Central memory CD8-positive, alpha-beta T cell (primary cell): ENCODE measurements at regions not wholly inside any gene's neighbourhood (a gene's known extent, or its start where the extent isn't known, plus 50 kb on each side); places are given as distances from the start of the nearest gene placed in this dataset.

Experiments used
- ATAC-seq: fragments of 150-1000 bp; cut with Tn5 transposase; replicated peaks from 2 replicates; pipeline ENCODE4 v1.10.0; 2022; ENCODE audit warnings: mild to moderate bottlenecking, moderate FRiP score, moderate number of reproducible peaks; ENCODE audit not compliant: poor library complexity, severe bottlenecking; ENCODE audit errors: extremely low read depth
- DNase-seq, 2 donors: peaks; one replicate each; pipeline ENCODE4 v3.0.0; 2021; ENCODE audit warnings: low spot score in 2 of 2
- H3K27ac Mint-ChIP-seq: one replicate; pipeline ENCODE4 v1.8.0; 2022; ENCODE audit warnings: low read depth, mild to moderate bottlenecking, moderate library complexity, mixed read lengths
- H3K27me3 Mint-ChIP-seq: one replicate; pipeline ENCODE4 v1.8.0; 2022; ENCODE audit warnings: mixed read lengths
- H3K36me3 Mint-ChIP-seq: one replicate; pipeline ENCODE4 v1.8.0; 2022; ENCODE audit warnings: mild to moderate bottlenecking, moderate library complexity, mixed read lengths; ENCODE audit not compliant: insufficient read depth
- H3K4me1 Mint-ChIP-seq: one replicate; pipeline ENCODE4 v1.8.0; 2022; ENCODE audit warnings: mixed read lengths
- H3K4me3 Mint-ChIP-seq: one replicate; pipeline ENCODE4 v1.8.0; 2022; ENCODE audit warnings: mild to moderate bottlenecking, moderate library complexity, mixed read lengths
- H3K9me3 Mint-ChIP-seq: one replicate; pipeline ENCODE4 v1.8.0; 2022; ENCODE audit warnings: mixed read lengths

DNA sequence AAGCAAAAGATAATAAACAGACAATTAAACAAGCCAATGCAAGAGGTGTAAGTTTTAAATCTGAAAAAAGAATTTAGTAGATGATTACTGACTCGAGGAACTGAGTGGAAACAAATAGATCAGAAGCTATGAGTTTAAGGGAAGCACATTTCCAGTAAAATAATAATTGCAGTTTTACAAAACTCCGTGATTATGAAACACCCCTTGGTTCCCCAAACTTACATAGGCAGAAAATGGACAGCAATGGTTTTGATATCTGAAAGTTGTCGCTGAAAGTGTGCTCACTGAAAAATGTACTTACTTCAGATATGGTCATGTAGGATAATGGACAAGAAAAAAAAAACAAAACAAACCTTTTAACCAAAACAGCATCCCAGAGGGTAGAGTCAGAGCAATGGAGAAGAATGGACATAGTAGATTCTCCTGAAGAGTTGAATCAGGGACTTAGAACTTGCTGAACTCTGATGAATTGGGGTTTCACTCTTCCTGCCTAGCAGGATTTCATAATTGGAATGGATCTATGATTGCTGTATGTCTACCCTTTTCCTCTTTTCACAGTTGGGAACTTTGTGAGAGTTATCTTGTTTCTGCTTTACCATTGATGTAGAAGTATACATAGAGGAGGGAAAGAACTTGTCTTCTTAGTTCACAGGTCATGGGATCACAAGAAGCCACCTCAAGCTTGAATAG lies 305.6 kb upstream of the ZEB2 start:
- Mint-ChIP-seq H3K9me3 (no peaks in the 10 kb centered on the region), H3K4me3 (no peak overlapping the region), H3K36me3 (no peaks in the 10 kb centered on the region), H3K27me3 (no peaks in the 10 kb centered on the region), H3K4me1 (no peaks in the 10 kb centered on the region), H3K27ac (no peak overlapping the region)
- DNase-seq (no peak), ATAC-seq (no peak)

DNA sequence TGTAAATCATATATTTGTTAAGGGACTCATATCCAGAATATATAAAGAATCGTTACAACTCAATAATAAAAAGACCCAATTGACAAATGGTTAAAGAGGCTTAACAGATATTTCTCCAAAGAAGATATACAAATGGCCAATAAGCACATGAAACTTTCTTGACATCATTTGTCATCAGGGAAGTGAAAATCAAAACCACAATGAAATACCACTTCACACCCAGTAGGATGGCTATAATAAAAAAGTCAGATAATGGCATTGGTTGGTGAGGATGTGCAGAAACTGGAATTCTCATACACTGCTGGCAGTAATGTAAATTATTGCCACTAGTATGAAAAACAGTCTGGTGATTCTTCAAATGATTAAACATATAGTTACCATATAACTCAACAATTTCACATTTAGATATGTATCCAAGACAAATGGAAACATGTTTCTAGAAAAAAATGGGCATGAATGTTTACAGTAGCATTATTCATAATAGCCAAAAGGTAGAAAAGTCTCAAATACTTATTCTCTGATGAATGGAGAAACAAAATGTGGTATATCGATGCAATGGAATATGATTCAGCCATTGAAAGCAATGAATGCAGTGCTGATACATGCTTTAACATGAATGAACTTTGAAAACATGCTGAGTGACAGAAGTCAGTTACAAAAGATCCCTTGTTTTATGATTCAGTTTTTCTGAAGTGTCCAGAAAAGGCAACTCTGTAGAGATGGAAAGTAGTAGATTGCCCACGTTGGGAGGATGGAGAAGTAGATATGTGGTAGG lies 304.6 kb upstream of the ZEB2 start:
- Mint-ChIP-seq H3K9me3 (no peaks in the 10 kb centered on the region), H3K36me3 (no peaks in the 10 kb centered on the region), H3K4me1 (no peaks in the 10 kb centered on the region), H3K4me3 (no peak overlapping the region), H3K27me3 (no peaks in the 10 kb centered on the region), H3K27ac (no peak overlapping the region)
- DNase-seq (no peak), ATAC-seq (no peak)

- Mint-ChIP-seq H3K4me1 (no peaks in the 10 kb centered on the region), H3K4me3 (no peak overlapping the region), H3K27ac (no peak overlapping the region), H3K9me3 (no peaks in the 10 kb centered on the region), H3K27me3 (no peaks in the 10 kb centered on the region), H3K36me3 (no peaks in the 10 kb centered on the region)
- no peak for DNase-seq
- no peak for ATAC-seq
Observed at GRCh38 chr2:144822966-144823365, 303.0 kb upstream of the ZEB2 start.

GRCh38 chr2:144812288-144812687 lies 292.4 kb upstream of the ZEB2 start:
- no peaks in the 10 kb centered on the region for H3K9me3 Mint-ChIP-seq
- no peak for DNase-seq
- H3K27ac Mint-ChIP-seq: no peak overlapping the region
- H3K4me3 Mint-ChIP-seq: no peak overlapping the region
- no peaks in the 10 kb centered on the region for H3K4me1 Mint-ChIP-seq
- peaks cover 34% of the 10 kb centered on the region for H3K27me3 Mint-ChIP-seq
- H3K36me3 Mint-ChIP-seq: no peaks in the 10 kb centered on the region
- ATAC-seq: no peak

DNA sequence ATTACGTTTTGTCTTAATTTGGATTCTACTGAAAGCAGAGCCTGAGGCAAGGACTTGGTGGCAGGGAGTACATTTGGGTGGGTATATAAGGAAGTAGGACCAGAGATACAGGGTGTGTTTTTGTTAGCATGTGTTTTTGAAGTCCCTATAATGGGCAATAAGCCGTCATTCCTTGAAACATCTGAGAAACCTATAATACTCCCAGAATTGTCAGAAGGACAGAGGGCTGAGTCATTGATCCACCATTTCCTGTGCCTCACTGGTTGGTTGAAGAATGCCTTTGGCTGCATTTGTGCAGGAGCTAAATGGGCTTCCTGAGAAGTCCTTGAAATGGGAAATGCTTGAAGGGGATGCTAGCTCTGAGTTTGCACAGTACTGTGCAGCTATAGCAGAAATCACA lies 281.8 kb upstream of the ZEB2 start:
- DNase-seq: no peak
- no peaks in the 10 kb centered on the region for H3K9me3 Mint-ChIP-seq
- H3K4me1 Mint-ChIP-seq: no peaks in the 10 kb centered on the region
- H3K27ac Mint-ChIP-seq: no peak overlapping the region
- H3K36me3 Mint-ChIP-seq: peaks cover 4% of the 10 kb centered on the region
- H3K27me3 Mint-ChIP-seq: peaks cover 10% of the 10 kb centered on the region
- no peak overlapping the region for H3K4me3 Mint-ChIP-seq
- no peak for ATAC-seq

- ATAC-seq: no peak
- no peak overlapping the region for H3K4me3 Mint-ChIP-seq
- peaks cover 4% of the 10 kb centered on the region for H3K36me3 Mint-ChIP-seq
- H3K9me3 Mint-ChIP-seq: no peaks in the 10 kb centered on the region
- no peak overlapping the region for H3K27ac Mint-ChIP-seq
- peaks cover 10% of the 10 kb centered on the region for H3K27me3 Mint-ChIP-seq
- no peaks in the 10 kb centered on the region for H3K4me1 Mint-ChIP-seq
- DNase-seq: no peak
Observed at GRCh38 chr2:144801325-144801724, 281.4 kb upstream of the ZEB2 start.

- Mint-ChIP-seq H3K27me3 (peaks cover 10% of the 10 kb centered on the region), H3K36me3 (peaks cover 4% of the 10 kb centered on the region), H3K4me3 (no peak overlapping the region), H3K4me1 (no peaks in the 10 kb centered on the region), H3K9me3 (no peaks in the 10 kb centered on the region), H3K27ac (no peak overlapping the region)
- DNase-seq (no peak), ATAC-seq (no peak)
Observed at GRCh38 chr2:144798989-144799388, 279.1 kb upstream of the ZEB2 start.

DNA sequence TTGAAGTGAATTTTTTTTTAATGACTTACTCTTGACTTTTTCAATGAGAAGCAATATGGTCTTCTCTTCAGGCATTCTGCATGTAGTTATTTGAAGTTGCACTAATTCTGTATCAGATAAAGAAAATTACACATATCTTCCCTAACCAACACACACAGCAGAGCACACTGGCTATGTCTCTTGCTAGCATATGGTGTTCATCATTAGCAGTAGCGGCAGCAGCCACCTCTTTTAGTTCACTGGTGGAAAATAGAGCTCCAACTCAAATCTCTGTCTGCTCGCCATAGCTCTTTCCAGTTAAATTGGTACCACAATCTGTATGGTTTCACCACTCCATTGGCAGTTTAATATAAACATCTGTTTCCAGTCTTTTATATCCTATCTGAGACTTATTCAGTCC lies 278.1 kb upstream of the ZEB2 start:
- no peak for ATAC-seq
- Mint-ChIP-seq H3K27me3 (peaks cover 10% of the 10 kb centered on the region), H3K36me3 (peaks cover 3% of the 10 kb centered on the region), H3K4me1 (no peaks in the 10 kb centered on the region), H3K9me3 (no peaks in the 10 kb centered on the region), H3K4me3 (no peak overlapping the region), H3K27ac (no peak overlapping the region)
- DNase-seq: no peak

- Mint-ChIP-seq H3K4me1 (no peaks in the 10 kb centered on the region), H3K27ac (no peak overlapping the region), H3K36me3 (peaks cover 2% of the 10 kb centered on the region), H3K27me3 (peaks cover 10% of the 10 kb centered on the region), H3K4me3 (no peak overlapping the region), H3K9me3 (no peaks in the 10 kb centered on the region)
- DNase-seq (no peak), ATAC-seq (no peak)
Observed at GRCh38 chr2:144796936-144797335, 277.0 kb upstream of the ZEB2 start.

GRCh38 chr2:144796164-144796563 lies 276.2 kb upstream of the ZEB2 start:
- H3K9me3 Mint-ChIP-seq: no peaks in the 10 kb centered on the region
- ATAC-seq (no peak), DNase-seq (no peak)
- no peaks in the 10 kb centered on the region for H3K4me1 Mint-ChIP-seq
- H3K36me3 Mint-ChIP-seq: peaks cover 2% of the 10 kb centered on the region
- peaks cover 10% of the 10 kb centered on the region for H3K27me3 Mint-ChIP-seq
- no peak overlapping the region for H3K27ac Mint-ChIP-seq
- no peak overlapping the region for H3K4me3 Mint-ChIP-seq

DNA sequence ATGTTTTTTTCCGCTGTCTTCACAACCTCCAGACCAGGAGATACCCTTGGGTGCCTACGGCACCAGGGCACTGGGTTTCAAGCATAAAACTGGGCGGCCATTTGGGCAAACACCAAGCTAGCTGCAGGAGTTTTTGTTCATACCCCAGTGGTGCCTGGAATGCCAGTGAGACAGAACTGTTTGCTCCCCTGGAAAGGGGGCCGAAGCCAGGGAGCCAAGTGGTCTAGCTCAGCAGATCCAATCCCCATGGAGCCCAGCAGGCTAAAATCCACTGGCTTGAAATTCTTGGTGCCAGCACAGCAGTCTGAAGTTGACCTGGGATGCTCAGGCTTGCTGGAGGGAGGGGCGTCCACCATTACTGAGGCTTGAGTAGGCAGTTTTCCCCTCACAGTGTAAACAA lies 265.3 kb upstream of the ZEB2 start:
- Mint-ChIP-seq H3K4me3 (no peak overlapping the region), H3K36me3 (no peaks in the 10 kb centered on the region), H3K4me1 (no peaks in the 10 kb centered on the region), H3K9me3 (no peaks in the 10 kb centered on the region), H3K27me3 (no peaks in the 10 kb centered on the region), H3K27ac (no peak overlapping the region)
- DNase-seq (no peak), ATAC-seq (no peak)

DNA sequence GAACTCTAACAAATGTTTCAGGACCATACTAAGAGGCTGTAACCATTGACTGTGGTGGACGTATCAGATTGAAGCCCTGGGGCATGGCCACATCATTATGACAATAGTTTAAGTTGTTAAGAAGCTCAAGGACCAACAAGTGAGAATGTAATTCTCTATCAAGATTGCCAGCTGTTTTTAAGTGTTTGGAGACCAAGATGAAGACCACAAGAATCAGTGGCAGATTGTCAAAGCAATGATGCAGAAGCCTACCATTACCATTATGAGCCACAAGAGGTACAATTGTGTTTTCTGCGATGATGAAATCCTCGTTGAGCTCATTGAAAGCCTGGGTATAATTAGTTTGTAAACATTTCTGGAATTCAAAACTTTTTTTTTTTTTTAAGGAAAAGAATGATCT lies 261.1 kb upstream of the ZEB2 start:
- Mint-ChIP-seq H3K4me3 (no peak overlapping the region), H3K36me3 (no peaks in the 10 kb centered on the region), H3K27ac (no peak overlapping the region), H3K27me3 (no peaks in the 10 kb centered on the region), H3K4me1 (no peaks in the 10 kb centered on the region), H3K9me3 (no peaks in the 10 kb centered on the region)
- no peak for ATAC-seq
- no peak for DNase-seq

DNA sequence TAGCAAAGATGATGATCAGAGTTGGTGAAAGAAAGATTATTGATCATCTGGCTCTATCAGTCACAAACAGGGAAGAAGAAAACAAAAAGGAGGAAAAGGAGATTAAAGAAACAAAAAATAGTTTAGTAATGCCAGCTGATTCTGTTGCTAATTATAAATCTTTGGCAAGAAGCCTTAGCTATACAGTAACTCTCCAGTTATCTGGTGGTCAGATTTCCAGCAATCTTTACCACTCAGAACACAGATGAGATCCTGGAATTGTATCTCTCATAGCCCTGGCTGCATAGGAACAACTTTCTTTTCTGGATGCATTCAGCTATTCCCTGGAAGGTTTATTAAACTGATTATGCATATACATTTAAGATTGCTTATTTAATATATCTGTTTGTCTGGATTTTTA lies 256.8 kb upstream of the ZEB2 start:
- Mint-ChIP-seq H3K27me3 (no peaks in the 10 kb centered on the region), H3K36me3 (peaks cover 3% of the 10 kb centered on the region), H3K4me1 (no peaks in the 10 kb centered on the region), H3K27ac (no peak overlapping the region), H3K9me3 (no peaks in the 10 kb centered on the region), H3K4me3 (no peak overlapping the region)
- ATAC-seq: no peak
- no peak for DNase-seq
